ENCODE measurements at regions not wholly inside any gene's neighbourhood (a gene's known extent, or its start where the extent isn't known, plus 50 kb on each side); places are given as distances from the start of the nearest gene placed in this dataset.
"Not testable (repeated sequence)": the region's sequence is repeated elsewhere in the genome, so short reads cannot be mapped to it uniquely, and the experiment has no call there.

DNA sequence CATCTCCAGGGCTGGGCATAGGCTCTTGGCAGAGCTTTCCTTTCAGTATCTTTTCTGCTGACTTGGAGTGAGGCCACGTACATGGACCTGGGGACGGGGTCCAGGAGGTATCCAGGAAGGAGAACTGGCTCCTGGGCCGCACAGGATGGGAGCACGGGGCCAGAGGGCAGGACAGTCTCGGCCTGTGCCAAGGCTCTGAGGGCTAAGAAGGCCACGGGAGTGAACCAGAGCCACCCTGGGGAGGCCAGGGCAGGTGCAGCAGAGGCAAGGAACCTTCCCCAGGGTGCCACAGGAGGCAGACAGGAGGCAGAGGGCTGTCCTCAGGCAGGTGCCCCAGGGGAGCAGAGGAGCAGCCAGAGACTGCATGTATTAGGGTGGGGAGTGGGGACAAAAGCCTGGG is 50.3 kb downstream of the PLXNA1 start:
- no peak for DNase-seq

DNA sequence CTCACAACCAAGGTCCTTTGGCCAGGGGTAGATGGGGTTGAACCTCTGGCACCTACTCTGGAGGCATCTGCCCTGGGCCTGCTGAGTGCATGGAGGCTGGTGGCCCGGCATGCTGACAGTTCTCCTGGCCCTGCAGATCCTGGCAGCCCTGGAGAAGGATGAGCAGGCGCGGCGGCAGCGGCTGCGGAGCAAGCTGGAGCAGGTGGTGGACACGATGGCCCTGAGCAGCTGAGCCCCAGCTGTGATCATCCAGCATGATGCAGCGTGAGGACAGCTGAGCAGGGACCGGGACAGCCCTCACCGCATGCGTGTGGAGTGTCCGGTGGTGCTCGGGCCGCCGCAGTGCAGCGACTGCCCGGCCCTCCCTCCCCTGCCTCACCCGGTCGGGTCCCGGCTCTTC is 50.9 kb downstream of the PLXNA1 start:
- DNase-seq, result no peak

DNA sequence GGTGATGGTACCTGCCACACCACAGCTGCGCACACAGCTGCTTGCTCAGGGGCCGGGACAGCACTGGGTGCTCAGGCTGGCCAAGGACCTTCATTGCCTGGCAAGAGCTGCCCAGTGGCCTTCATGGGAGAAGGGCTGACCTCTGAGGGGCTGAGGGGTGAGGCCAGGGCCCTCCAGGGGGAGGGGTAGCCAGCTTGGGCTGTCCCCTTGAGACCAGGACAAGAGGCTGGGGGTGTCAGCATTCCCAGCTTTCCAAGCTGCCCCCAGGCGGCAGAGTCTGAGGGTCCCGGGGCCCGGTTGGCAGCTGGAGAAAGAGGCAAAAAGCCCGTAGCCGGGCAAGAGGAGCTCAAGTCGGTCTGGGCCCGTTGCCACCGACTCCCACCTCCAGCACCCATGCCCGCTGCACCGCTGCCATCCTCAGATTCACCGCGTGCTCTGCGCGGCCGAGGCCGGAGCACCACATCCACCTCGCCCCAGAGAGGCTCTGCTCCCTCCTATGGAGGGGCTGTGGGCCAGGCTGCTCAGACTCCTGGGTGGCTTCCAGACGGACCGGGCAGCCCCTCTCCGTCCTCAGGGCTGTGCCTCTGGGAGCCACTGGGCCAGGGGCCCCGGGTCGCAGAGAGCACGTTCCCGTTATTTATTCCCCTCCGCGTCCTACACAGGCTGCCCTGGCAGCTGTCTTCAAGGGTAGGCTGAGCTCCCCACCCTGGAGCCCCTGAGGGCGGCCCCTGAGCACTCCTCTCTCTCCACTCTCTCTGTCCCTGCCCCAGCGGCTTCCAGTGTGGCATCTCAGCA is 51.5 kb downstream of the PLXNA1 start:
- DNase-seq, result no peak

DNA sequence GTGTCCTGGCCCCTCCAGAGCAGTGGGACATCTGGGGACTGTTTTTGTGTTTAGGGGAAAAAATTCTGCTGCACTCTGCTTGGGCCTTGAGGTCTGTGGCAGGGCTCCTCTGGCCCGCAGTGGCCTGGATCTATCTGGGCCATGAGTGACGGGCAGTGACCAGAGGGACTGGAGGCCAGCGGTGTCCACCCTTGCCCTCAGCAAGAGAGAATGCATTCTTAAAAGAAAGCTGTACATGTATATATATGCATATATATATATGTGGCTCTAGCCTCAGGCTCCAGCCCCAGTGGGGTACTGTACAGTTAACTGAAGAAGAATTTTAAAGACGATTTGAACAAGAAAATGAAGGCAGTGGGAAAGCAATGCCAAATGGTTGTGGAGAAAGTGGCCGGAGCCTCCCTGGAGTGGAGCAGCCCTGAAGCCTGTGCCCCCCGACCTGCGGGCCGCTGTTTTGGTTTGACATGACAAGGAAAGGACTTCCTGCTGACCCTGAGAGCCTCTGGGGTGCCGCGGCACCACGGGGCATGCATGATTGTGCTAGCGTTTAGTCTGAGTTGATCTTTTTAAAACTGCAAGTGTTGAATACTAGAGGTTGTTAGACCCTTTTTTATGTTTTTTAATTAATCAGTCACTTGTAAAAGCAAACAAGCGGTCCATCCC is 52.2 kb downstream of the PLXNA1 start:
- no peak for DNase-seq

DNA sequence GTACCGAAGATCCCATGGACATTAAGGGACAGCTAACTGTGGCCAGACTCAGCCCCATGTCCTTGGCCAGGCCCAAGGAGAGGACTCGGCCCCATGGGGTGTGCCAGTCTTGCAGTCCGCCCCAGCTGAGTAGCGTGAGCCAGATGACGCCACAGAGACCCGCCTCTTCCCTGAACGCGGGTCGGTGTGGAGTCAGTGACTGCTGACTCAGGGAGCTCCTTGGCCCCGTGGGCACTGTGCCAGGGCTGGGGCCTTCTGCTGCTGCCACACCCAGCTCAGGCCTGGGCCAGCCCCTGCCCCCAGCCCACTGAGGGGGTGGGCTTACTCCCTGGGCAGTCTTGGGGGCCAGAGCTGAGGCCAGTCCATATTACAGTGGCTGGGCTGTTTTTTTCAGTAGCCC is 52.8 kb downstream of the PLXNA1 start:
- DNase-seq, result no peak

DNA sequence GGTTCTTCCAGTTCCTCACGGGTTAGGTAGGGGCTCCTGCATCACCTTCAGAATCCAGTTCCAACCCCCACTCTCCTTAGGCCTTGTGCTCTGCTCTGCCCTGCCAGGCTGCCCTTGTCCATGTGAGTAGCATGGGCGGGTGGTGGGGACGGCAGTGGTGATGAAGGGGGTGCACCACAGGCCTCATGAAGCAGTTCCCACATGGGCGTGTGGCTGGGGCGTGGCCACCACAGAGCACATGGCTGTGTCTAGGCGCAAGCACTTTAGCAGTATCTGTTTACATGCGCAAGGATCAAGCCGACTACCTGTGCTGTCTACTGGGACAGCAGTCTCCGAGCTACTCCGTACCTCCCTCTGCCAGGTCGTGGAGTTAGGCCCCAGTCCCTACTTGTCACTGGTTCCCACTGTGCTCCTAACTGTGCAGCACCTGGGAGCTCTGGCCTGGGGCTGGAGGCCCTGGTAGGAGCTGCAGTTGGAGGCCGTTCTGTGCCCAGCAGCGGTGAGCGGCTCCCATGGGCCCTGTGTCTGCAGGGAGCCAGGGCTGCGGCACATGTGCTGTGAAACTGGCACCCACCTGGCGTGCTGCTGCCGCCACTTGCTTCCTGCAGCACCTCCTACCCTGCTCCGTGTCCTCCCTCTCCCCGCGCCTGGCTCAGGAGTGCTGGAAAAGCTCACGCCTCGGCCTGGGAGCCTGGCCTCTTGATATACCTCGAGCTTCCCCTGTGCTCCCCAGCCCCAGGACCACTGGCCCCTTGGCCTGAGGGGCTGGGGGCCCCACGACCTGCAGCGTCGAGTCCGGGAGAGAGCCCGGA is 53.5 kb downstream of the PLXNA1 start:
- no peak for DNase-seq

DNA sequence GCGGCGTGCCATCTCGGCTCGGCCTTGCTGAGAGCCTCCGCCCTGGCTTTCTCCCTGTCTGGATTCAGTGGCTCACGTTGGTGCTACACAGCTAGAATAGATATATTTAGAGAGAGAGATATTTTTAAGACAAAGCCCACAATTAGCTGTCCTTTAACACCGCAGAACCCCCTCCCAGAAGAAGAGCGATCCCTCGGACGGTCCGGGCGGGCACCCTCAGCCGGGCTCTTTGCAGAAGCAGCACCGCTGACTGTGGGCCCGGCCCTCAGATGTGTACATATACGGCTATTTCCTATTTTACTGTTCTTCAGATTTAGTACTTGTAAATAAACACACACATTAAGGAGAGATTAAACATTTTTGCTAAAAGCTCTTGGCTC is 54.1 kb downstream of the PLXNA1 start:
- DNase-seq, result no peak

DNA sequence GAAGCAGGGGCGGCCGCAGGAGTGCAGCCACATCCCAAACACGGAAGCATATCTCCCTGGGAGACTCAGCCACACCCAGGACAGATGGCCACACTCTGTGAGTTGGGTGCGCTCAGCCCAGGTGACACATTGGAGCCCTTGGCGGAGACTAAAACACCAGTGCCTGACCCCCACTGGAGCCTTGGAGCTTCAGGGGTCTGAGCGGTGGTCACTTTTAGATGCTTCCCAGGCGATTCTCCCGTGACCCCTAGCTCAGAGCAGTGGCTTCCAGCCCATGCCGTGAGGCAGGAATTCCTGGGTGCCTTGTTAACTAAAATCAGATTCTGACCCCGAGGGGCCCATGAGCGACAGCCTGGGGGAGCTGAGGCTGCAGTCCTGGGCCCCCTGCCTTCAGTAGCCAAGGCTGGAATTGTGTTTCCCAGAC is 54.5 kb downstream of the PLXNA1 start:
- no peak for DNase-seq

DNA sequence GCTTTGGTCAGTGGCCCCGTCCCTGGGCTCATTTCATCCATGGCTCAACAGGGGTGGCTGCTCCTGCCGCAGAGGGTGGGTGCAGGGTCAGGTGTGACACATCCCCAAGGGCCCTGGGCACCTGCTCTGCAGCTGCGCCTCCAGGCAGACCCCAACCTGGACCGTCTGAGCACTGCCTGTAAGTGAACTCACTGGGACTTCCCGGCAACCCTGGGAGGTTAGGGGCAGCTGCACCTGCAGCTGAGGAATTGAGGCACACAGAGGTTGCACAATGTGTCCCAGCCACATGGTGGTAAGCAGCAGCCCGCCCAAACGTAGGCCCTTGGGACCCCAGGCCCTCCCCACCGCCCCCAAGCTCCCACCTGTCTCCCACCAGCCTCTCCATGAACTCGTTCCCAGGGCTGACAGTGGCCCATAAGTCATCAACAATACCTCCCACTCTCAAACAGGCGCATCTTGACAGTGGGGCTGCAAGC is 55.1 kb downstream of the PLXNA1 start:
- DNase-seq, result no peak

DNA sequence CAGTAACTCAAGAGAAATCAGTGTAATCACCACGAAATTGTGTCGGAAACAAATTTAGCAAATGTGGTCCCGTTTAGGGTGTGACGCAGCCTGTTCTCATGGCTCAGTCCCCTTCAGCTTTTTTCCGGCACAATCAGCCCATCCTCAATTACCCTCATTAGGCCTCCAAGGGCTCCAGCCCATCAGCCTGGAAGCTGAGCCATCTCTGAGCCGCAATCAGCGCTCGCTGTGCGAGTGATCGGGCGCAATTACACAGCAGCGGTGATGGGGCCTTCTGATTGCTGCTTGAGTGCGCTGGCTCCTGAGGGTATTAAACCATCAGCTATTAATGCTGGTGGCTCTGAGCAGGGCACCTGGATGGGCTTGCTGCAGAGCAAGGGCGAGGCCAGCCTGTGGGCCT is 55.6 kb downstream of the PLXNA1 start:
- no peak for DNase-seq

DNA sequence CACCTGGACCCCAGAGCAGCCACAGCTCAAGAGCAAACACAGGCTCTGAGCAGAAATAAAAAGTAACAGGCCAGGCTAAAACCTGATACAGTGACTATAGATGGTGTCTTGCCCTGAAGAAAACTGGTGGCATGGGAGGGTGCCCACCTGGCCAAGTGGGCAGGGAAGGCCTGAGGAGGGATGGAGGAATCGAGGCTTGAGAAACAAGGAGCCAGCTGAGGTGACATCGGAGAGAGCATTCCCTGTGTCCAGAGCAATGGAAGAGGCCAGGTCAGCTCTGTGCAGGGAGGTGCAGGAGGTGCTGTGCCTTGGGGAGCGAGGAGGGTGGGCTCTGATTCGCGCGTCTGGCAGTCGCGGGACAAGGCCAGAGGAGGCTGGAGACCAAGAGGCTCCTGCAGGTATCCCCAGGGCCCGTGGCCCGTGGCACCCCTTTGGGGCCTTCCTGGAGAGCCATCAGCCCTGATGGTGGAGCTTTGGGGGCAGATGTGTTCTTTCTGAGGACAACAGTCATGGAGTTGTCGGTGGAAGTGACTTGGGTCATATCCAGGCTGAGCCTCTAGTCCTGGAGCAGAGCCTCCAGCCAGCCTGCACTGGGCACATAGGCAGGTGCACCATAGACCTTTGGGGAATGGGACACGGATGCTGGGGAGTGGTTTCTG is 56.1 kb downstream of the PLXNA1 start:
- DNase-seq, result no peak

DNA sequence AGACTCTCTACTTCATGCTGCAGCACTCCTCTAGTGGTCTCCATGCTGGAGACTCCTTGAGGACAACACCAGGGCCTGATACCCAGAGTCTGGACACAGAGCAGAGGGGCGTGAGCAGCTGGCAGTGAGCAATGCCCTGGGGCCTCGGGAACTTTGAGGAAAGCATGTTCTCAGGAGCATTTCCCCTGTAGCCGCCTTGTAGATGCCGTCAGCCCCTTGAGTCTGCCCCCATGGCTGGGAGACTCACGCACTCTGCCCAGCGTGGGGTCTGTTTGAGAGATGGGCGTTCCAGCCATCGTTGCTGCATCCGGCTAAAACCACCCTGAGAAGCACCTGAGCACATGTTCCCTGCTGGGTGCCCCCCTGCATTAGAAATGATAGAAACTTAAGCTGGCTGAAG is 56.8 kb downstream of the PLXNA1 start:
- DNase-seq, result no peak

DNA sequence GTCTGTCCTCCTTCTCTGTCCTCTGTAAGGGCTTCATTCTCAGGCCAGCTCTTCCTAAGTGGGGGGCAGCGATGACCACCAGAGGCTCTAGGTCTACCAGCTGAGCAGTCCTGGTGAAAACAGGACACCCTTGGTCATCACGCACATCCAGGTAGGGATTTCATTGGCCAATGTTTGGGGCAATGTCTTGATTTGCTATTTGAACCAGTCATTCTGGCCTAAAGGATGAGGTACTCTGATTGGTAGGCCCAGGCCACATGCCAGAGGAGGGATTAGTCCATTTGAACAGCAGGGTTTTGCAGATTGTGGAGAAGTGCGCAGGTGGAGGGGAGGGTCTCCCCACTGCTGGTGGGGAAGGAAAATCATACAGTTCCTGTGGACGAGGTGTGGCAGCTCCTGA is 57.3 kb downstream of the PLXNA1 start:
- DNase-seq, result no peak

DNA sequence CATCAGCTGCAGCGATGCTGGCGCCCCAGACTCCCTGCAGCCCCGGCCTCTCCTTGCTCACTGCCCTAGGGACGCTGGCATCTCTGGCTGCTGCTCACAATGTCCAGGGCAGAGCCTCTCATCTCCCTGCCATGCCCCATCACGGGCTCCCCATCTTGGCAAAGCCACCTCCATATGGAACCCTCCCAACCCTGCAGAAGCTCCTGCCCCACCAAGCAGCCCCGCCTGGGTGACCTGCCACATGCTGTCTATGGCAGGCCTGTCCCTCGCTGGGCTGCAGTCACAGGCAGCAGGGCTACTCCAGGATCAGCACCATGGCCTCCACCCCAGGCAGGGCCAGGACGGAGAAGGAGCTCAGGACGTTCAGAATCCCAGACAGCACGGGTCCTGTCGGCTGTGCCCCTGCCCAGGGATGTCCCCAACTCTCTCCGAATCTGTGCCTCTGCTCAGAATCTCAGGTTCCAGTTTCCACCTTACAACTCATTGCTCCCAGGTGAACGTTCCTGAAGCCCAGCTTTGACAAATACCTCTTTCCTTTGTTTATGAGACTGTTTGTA is 58.4 kb downstream of the PLXNA1 start:
- no peak for DNase-seq

DNA sequence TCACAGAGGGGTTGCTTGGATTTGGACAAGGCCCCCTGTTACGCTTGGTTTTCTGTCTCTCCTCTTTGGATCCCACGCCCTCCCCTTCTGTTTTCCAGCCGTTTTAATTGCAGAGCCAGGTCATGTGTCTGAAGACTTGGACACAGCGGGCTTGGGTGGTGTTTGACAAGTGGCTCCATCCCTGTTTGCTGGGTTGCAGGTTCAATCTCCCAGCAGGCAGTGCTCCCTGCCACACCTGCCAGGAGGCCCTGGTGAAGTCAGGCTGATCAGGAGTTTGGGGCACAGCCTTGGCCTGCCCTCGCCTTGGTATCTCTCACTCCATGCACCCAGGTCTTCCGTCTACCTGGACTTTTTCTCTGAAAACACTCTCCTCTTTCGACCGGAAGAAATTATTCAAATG is 59.0 kb downstream of the PLXNA1 start:
- no peak for DNase-seq

DNA sequence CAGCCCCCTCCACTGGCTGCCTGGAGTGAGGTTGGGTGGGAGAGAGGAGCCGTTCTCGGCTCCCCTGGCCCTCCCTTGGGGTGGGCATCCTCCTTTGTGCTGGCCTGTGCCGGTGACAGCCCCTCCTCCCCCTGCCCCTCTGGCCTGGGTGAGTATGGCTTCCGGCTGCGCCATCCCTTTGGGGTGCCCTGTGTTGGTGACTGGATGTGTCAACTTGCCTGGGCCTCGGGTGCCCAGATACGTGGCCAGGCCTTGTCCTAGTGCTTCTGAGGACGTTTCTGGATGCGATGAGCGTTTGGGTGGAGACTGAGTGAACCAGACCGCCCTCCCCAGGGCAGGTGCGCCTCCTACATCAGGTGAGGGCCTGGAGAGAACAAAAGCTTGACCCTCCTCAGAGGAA is 59.7 kb downstream of the PLXNA1 start:
- no peak for DNase-seq

DNA sequence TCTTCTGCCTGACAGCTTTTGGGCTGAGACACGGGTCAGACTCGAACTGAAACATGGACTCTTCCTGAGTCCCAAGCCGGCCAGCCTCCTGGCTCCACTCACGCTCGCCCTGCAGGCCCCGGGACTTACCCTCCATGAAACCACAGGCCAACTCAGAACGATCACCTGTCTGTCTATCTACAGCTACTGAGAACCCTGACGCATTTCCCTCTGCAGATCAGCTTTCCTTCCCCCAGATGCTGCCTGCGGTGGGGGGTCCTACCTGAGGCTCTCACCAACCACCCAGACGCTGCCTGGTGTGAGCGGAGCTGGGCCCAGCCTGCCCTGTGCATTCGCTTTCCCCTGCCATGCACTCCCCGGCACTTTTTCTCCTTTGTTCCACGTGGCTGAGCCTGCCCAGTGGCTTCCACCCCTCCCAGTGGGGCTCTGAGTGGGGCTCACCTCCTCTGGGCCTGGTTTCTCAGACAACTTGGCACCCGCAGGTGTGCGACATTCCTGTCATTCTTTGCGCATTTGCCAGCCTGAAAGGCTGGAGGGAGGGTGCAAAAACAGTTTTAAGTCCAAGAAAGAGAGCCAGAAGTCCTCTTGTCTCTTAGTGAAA is 60.2 kb downstream of the PLXNA1 start:
- no peak for DNase-seq

DNA sequence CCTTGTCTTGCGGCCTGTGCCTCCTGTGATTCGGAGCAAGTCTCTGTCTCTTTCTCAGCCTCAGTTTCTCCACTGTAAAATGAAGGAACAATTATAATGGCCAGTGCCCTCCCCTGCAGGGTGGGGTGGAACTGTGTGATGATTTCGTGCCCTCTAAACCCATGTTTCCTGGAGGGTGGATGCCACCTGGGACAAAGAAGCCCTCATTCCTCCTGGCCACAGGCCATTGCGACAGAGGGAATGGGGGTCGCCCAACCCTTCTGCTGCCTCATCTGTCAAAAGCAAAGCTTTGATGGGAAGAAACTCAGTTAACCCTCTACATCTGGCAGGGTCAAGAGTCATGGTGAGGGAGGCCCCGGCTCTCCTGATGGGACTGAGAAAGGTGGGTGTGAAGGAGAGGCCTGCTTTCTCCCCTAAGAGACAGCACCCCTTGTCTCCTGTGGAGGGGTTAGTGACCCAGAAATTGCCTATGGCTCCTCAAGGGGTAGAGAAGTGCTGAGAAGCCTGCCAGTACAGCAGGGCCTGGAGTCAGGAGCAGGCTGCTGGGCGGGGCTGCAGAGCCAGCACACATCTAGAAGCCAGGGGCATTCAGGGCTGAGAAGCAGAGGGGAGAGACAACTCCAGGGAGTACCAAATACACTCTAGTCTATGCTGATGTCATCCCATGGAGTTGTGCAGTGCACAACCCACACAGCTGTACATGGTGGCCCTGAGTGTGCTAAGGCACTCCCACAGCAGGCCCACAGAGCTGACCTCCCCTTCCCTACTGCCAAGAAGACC is 61.0 kb downstream of the PLXNA1 start:
- peak; percentile 24 for DNase-seq

DNA sequence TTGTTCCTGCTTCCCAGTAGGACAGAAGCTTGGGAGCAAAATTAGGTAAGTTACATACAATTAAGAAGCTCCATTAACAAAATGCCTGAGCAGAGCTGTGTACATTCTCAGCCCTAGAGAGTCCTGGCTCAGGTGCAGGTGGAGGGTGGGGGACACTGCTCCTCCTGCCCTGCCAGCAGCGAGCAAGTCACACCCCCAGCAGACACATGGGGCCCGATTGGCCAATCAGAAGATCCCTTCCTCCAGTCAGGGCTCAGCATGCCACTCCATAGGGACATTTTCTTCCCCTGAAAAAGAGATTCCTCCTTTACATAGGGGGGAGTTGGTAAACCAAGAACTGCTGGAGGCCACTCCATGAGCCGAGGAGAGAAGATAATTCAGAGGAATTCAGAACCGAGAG is 62.1 kb downstream of the PLXNA1 start:
- peak; percentile 37 for DNase-seq

DNA sequence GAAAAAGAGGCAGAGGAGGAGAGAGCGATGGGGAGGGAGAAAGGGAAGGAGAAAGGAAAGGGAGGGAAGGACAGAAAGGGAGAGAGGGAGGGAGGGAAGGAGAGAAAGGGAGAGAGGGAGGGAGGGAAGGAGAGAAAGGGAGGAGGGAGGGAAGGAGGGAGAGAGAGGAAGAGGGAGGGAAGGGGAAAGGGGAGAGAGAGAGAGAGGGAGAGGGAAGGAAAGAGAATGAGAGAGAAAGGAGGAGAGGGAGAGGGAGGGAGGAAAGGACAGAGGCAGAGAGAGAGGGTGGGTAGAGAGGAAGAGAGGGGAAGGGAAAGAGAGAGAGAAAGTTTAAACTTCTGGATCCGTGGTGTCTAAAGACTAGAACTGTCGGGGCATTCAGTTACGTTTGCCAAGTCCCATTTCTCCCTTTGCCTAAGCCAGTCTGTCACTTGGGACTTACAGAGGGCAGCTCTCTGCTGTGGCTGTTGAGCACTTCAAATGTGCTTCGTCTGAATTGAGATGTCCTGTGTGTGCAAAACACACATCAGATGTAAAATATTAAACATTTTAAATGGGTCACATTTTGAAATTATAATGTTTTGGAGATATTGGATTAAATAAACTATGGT is 62.6 kb downstream of the PLXNA1 start:
- no peak for DNase-seq

DNA sequence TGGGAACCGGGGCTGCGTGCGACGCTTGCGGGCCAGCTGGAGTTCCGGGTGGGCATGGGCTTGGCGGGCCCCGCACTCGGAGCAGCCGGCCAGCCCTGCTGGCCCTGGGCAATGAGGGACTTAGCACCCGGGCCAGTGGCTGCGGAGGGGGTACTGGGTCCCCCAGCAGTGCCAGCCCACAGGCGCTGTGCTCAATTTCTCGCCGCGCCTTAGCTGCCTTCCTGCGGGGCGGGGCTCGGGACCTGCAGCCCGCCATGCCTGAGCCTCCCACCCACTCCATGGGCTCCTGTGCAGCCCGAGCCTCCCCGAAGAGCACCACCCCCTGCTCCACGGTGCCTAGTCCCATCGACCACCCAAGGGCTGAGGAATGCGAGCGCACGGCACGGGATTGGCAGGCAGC is 63.8 kb downstream of the PLXNA1 start:
- not testable (repeated sequence) for DNase-seq

Measured in DMS 273 treated with DMSO at 0.1 percent for 48 hours (cell line).